A673 (cell line): ENCODE measurements at regions not wholly inside any gene's neighbourhood (a gene's known extent, or its start where the extent isn't known, plus 50 kb on each side); places are given as distances from the start of the nearest gene placed in this dataset.

ENCODE experiments used
- CTCF ChIP-seq: fragments of 300-800, 200-600 bp; sonication (generic); conservative IDR thresholded peaks from 2 replicates; pipeline ENCODE4 v1.5.1; 2017; ENCODE audit warnings: low read depth, mild to moderate bottlenecking, antibody characterized with exemption, low read length, moderate library complexity, mixed read lengths
- EZH2 ChIP-seq: fragments of 200-600 bp; sonication (generic); IDR thresholded peaks from 2 replicates; pipeline ENCODE4 v1.6.1; 2017; ENCODE audit warnings: borderline replicate concordance, low read depth, mild to moderate bottlenecking, mixed read lengths, antibody characterized with exemption, low read length; ENCODE audit not compliant: poor library complexity, severe bottlenecking

DNA sequence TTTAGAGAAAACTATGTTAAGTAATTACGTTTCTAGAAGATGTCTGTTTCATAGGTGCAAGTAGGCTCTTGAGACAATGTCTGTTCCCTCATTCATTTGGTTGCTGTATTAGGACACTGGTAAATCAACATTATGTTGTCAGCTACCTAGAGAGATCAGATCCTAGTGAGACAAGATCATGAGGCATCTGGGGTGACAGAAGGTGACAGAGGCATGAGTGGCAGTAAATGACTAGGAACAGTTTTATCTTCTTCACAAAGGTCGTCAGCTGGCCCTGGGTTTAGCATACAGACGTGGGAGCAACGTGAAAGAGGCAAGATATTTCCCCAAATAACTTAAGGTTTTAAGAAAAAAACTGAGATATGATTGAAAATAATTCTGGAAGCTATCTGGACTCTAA, 1926.3 kb upstream of the WWC1 start:
- TF ChIP-seq CTCF: no peak
- TF ChIP-seq EZH2: no peak
